HepG2 (cell line): ENCODE measurements at regions not wholly inside any gene's neighbourhood (a gene's known extent, or its start where the extent isn't known, plus 50 kb on each side); places are given as distances from the start of the nearest gene placed in this dataset.
"Not testable (repeated sequence)": the region's sequence is repeated elsewhere in the genome, so short reads cannot be mapped to it uniquely, and the experiment has no call there.

Experiments
- ATAC-seq: fragments of 200-7000 bp; cut with Tn5 transposase; 3 replicates; pipeline ENCODE4 v1.9.1; 2020; ENCODE audit warnings: mild to moderate bottlenecking, moderate library complexity
- BruUV-seq: library from RNA; stranded (reverse); fragments of 400-500 nt; replicated peaks from 2 replicates; lab custom pipeline; 2021; lab: Mats Ljungman, UMichigan
- CTCF ChIA-PET: fragments of 300-600 bp; formaldehyde crosslinking; extraction: SDS; loops from one replicate; lab custom pipeline; 2021; ENCODE audit warnings: low total read pairs, inconsistent platforms, low intra/inter-chr PET ratio; lab: Yijun Ruan, JAX
- POLR2A ChIA-PET: fragments of 350-600 bp; sonication (Branson Sonifier 250); formaldehyde crosslinking; loops from one replicate; lab custom pipeline; 2020; ENCODE audit warnings: antibody characterized with exemption, inconsistent platforms; lab: Yijun Ruan, JAX
- DNase-seq: peaks from one replicate; pipeline ENCODE4 v3.0.0-alpha.2; 2015; ENCODE audit warnings: low spot score
- FAIRE-seq: peaks from 3 replicates; lab custom pipeline; 2011; peaks lifted over from hg19 to GRCh38; lab: Jason Lieb, UNC
- H2AFZ ChIP-seq: one replicate; pipeline ENCODE4 v1.6.1; 2011; ENCODE audit warnings: low read length, inconsistent platforms
- H3K27ac ChIP-seq: fragments of 300-600 bp; 3 replicates; pipeline ENCODE4 v1.8.0; 2011; ENCODE audit warnings: mixed run types, mild to moderate bottlenecking, mixed read lengths, low read length, inconsistent platforms; ENCODE audit not compliant: insufficient read depth; ENCODE audit errors: extremely low read length
- H3K27me3 ChIP-seq, 2 experiments: fragments of 200-600 bp in 1 of 2; 2 replicates in 1 of 2; 3 replicates in 1 of 2; pipeline versions ENCODE4 v1.6.0 to v1.8.0; 2011; ENCODE audit warnings: low read length in 2 of 2, mild to moderate bottlenecking in 2 of 2, moderate library complexity in 2 of 2, inconsistent platforms in 1 of 2; ENCODE audit not compliant: insufficient read depth in 2 of 2, control insufficient read depth in 1 of 2
- H3K36me3 ChIP-seq, 2 experiments: fragments of 200-600 bp in 1 of 2; replicated peaks in 1 of 2; 2 replicates in 1 of 2; 3 replicates in 1 of 2; pipeline versions ENCODE4 v1.5.1 to v1.8.0; 2011; ENCODE audit warnings: low read length in 2 of 2, inconsistent platforms in 1 of 2; ENCODE audit not compliant: insufficient read depth in 2 of 2, control insufficient read depth in 1 of 2
- H3K4me1 ChIP-seq: 2 replicates; pipeline ENCODE4 v1.5.1; 2012; ENCODE audit warnings: low read length, inconsistent platforms; ENCODE audit not compliant: insufficient read depth
- H3K4me2 ChIP-seq: 2 replicates; pipeline ENCODE4 v1.6.0; 2011; ENCODE audit warnings: low read depth, low read length, inconsistent platforms
- H3K4me3 ChIP-seq, 3 experiments: fragments of 200-600 bp in 1 of 3; sonication (generic), shearing (Covaris generic) in 1 of 3; replicated peaks in 1 of 3; 2 replicates each; pipeline ENCODE4 v1.5.1; 2011 to 2016; ENCODE audit warnings: low read length in 3 of 3, inconsistent platforms in 2 of 3, low read depth in 2 of 3, mild to moderate bottlenecking in 2 of 3, control low read depth in 1 of 3, mixed read lengths in 1 of 3; ENCODE audit not compliant: insufficient read depth in 1 of 3
- H3K79me2 ChIP-seq: one replicate; pipeline ENCODE4 v1.6.1; 2011; ENCODE audit warnings: low read length, inconsistent platforms; ENCODE audit not compliant: insufficient read depth
- H3K9ac ChIP-seq: 2 replicates; pipeline ENCODE4 v1.6.0; 2011; ENCODE audit warnings: mild to moderate bottlenecking, low read depth, low read length, inconsistent platforms; ENCODE audit not compliant: insufficient read depth
- H3K9me3 ChIP-seq: 2 replicates; pipeline ENCODE4 v1.5.1; 2012; ENCODE audit warnings: mild to moderate bottlenecking, low read length
- H4K20me1 ChIP-seq: 2 replicates; pipeline ENCODE4 v1.6.0; 2011; ENCODE audit warnings: inconsistent platforms, mild to moderate bottlenecking, low read length, moderate library complexity; ENCODE audit not compliant: insufficient read depth
- ZNF331 ChIP-seq: sonication (generic); formaldehyde crosslinking; IDR thresholded peaks from 2 replicates; pipeline ENCODE4 v1.4.0; 2020; ENCODE audit warnings: missing genetic modification reagents
- WGBS: methylation state at CpG from one replicate; pipeline ENCODE4 v1.1.6; 2017; ENCODE audit warnings: low lambda C conversion rate; 5-methylcytosine and 5-hydroxymethylcytosine counted together
- in situ Hi-C: cut with HindIII; loops from 2 replicates; pipeline ENCODE4 v1.10.0; 2017; ENCODE audit warnings: low pct_unique_long_range_greater_than_20kb; ENCODE audit not compliant: extremely low pct_ligation_motif_present
- intact Hi-C: fragments of 100-400 bp; cut with micrococcal nuclease; formaldehyde crosslinking; loops from one replicate; pipeline ENCODE4 v1.10.0; 2022; ENCODE audit not compliant: unreplicated experiment
- TF ChIP-seq, protein P1 (sequence below): IDR thresholded peaks from 2 replicates; pipeline ENCODE4 v1.4.0; 2020; ENCODE audit warnings: mild to moderate bottlenecking, missing genetic modification reagents
- TF ChIP-seq, protein P2 (sequence below): sonication (generic); formaldehyde crosslinking; IDR thresholded peaks from 2 replicates; pipeline ENCODE4 v1.4.0; 2020; ENCODE audit warnings: missing genetic modification reagents, borderline replicate concordance

DNA sequence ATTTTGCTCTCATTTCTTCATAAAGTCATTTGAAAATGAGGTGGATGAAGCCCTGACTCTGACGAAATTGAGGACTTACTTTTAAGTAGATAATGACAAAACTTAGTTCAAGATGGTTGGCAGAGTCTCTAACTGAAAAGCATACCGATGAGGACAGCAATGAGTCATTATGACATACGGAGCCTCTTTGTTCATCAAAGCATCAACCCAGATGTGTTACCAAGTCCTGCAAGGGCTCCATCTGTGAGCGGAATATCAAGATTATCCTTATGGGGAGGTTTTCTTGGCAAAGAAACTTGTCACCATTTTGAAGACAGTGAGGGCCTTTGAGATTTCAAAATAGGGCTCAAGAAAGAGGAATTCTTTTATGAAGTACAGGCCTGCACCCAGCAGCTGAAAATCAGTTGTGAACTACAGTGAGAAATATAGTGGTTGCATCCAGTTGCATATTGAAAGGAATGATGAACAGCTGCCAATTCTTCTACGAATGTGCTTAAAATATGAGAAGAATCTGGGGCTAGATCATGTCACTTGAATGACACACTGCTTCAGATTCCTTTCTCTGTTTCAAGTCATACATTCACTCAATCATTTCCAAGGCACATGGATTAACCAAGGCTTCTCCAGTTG, 86.6 kb upstream of the SLC24A2 start (continued):
- TF ChIP-seq, protein P1, sequence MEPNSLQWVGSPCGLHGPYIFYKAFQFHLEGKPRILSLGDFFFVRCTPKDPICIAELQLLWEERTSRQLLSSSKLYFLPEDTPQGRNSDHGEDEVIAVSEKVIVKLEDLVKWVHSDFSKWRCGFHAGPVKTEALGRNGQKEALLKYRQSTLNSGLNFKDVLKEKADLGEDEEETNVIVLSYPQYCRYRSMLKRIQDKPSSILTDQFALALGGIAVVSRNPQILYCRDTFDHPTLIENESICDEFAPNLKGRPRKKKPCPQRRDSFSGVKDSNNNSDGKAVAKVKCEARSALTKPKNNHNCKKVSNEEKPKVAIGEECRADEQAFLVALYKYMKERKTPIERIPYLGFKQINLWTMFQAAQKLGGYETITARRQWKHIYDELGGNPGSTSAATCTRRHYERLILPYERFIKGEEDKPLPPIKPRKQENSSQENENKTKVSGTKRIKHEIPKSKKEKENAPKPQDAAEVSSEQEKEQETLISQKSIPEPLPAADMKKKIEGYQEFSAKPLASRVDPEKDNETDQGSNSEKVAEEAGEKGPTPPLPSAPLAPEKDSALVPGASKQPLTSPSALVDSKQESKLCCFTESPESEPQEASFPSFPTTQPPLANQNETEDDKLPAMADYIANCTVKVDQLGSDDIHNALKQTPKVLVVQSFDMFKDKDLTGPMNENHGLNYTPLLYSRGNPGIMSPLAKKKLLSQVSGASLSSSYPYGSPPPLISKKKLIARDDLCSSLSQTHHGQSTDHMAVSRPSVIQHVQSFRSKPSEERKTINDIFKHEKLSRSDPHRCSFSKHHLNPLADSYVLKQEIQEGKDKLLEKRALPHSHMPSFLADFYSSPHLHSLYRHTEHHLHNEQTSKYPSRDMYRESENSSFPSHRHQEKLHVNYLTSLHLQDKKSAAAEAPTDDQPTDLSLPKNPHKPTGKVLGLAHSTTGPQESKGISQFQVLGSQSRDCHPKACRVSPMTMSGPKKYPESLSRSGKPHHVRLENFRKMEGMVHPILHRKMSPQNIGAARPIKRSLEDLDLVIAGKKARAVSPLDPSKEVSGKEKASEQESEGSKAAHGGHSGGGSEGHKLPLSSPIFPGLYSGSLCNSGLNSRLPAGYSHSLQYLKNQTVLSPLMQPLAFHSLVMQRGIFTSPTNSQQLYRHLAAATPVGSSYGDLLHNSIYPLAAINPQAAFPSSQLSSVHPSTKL, result no peak
- TF ChIP-seq, protein P2, sequence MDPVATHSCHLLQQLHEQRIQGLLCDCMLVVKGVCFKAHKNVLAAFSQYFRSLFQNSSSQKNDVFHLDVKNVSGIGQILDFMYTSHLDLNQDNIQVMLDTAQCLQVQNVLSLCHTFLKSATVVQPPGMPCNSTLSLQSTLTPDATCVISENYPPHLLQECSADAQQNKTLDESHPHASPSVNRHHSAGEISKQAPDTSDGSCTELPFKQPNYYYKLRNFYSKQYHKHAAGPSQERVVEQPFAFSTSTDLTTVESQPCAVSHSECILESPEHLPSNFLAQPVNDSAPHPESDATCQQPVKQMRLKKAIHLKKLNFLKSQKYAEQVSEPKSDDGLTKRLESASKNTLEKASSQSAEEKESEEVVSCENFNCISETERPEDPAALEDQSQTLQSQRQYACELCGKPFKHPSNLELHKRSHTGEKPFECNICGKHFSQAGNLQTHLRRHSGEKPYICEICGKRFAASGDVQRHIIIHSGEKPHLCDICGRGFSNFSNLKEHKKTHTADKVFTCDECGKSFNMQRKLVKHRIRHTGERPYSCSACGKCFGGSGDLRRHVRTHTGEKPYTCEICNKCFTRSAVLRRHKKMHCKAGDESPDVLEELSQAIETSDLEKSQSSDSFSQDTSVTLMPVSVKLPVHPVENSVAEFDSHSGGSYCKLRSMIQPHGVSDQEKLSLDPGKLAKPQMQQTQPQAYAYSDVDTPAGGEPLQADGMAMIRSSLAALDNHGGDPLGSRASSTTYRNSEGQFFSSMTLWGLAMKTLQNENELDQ, result no peak
- no peak for TF ChIP-seq ZNF331

DNA sequence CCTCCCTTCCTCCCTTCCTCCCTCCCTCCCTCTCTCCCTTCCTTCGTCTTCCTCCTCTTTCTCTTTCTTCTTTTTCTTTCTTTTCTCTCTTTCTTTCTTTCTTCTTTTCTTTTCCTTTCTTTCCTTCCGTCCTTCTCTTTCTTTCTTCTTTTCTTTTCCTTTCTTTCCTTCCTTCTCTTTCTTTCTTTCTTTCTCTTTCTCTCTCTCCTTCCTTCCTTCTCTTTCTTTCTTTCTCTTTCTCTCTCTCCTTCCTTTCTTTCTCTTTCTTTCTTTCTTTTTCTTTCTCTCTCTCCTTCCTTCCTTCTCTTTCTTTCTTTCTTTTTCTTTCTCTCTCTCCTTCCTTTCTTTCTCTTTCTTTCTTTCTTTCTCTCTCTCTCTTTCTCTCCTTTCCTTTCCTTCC, 84.4 kb upstream of the SLC24A2 start:
- H4K20me1 ChIP-seq, H3K4me3 ChIP-seq, BruUV-seq, FAIRE-seq, H3K27me3 ChIP-seq, H2AFZ ChIP-seq, CTCF ChIA-PET, H3K36me3 ChIP-seq, H3K79me2 ChIP-seq, H3K27ac ChIP-seq, POLR2A ChIA-PET, H3K9me3 ChIP-seq, H3K4me2 ChIP-seq, intact Hi-C loops, H3K4me1 ChIP-seq, DNase-seq, ATAC-seq, in situ Hi-C loops, H3K9ac ChIP-seq: not testable (repeated sequence)
- WGBS, result 5% methylated on average over 2 of the region's 2 CpGs
